Nephron (organoid): ENCODE measurements at regions not wholly inside any gene's neighbourhood (a gene's known extent, or its start where the extent isn't known, plus 50 kb on each side); places are given as distances from the start of the nearest gene placed in this dataset.

ENCODE experiments used
- H3K27ac Mint-ChIP-seq, 3 experiments: 2 replicates each; pipeline ENCODE4 v1.8.0; 2020; ENCODE audit warnings: mixed read lengths in 3 of 3, mild to moderate bottlenecking in 2 of 3, moderate library complexity in 1 of 3
- H3K27me3 Mint-ChIP-seq: 2 replicates; pipeline ENCODE4 v1.8.0; 2021; ENCODE audit warnings: low read depth, mild to moderate bottlenecking, moderate library complexity, mixed read lengths
- H3K36me3 Mint-ChIP-seq: 2 replicates; pipeline ENCODE4 v1.8.0; 2020; ENCODE audit warnings: low read depth, mixed read lengths
- H3K4me1 Mint-ChIP-seq: 2 replicates; pipeline ENCODE4 v1.8.0; 2020; ENCODE audit warnings: mixed read lengths
- H3K4me3 Mint-ChIP-seq, 3 experiments: 2 replicates each; pipeline ENCODE4 v1.8.0; 2020; ENCODE audit warnings: mild to moderate bottlenecking in 3 of 3, mixed read lengths in 3 of 3, moderate library complexity in 2 of 3
- H3K9me3 Mint-ChIP-seq: 2 replicates; pipeline ENCODE4 v1.8.0; 2020; ENCODE audit warnings: mixed read lengths
- CTCF ChIP-seq, 3 experiments: fragments of 200-600 bp; sonication (generic); IDR thresholded peaks; one replicate each; pipeline ENCODE4 v1.5.0; 2021; ENCODE audit warnings: antibody characterized with exemption in 3 of 3; ENCODE audit not compliant: unreplicated experiment in 3 of 3

- H3K9me3 Mint-ChIP-seq, result peaks cover 12% of the 10 kb centered on the region
- no peak for TF ChIP-seq CTCF (IDR thresholded peaks at IDR 0.05; ENCODE audit: unreplicated experiment in 3 of 3)
- no peak overlapping the region for H3K4me3 Mint-ChIP-seq
- peaks cover 22% of the 10 kb centered on the region for H3K4me1 Mint-ChIP-seq
- no peaks in the 10 kb centered on the region for H3K27me3 Mint-ChIP-seq
- no peaks in the 10 kb centered on the region for H3K36me3 Mint-ChIP-seq
- H3K27ac Mint-ChIP-seq, result no peak overlapping the region
Measured at GRCh38 chr18:29169599-29169998, 992.7 kb upstream of the CDH2 start.

- no peaks in the 10 kb centered on the region for H3K36me3 Mint-ChIP-seq
- H3K4me1 Mint-ChIP-seq, result peaks cover 7% of the 10 kb centered on the region
- no peak overlapping the region for H3K4me3 Mint-ChIP-seq
- no peak for TF ChIP-seq CTCF (IDR thresholded peaks at IDR 0.05; ENCODE audit: unreplicated experiment in 3 of 3)
- peaks cover 10% of the 10 kb centered on the region for H3K9me3 Mint-ChIP-seq
- H3K27ac Mint-ChIP-seq, result no peak overlapping the region
- H3K27me3 Mint-ChIP-seq, result no peaks in the 10 kb centered on the region
Measured at GRCh38 chr18:29164993-29165599, 988.2 kb upstream of the CDH2 start.

GRCh38 chr18:29164020-29164706 is 987.2 kb upstream of the CDH2 start:
- Mint-ChIP-seq H3K27me3 (no peaks in the 10 kb centered on the region), H3K36me3 (no peaks in the 10 kb centered on the region), H3K4me3 (no peak overlapping the region), H3K4me1 (peaks cover 7% of the 10 kb centered on the region), H3K27ac (no peak overlapping the region), H3K9me3 (peaks cover 9% of the 10 kb centered on the region)
- TF ChIP-seq CTCF (IDR thresholded peaks at IDR 0.05; ENCODE audit: unreplicated experiment in 3 of 3), result no peak

GRCh38 chr18:29163596-29163995 is 986.7 kb upstream of the CDH2 start:
- Mint-ChIP-seq H3K9me3 (peaks cover 3% of the 10 kb centered on the region), H3K36me3 (no peaks in the 10 kb centered on the region), H3K4me1 (peaks cover 7% of the 10 kb centered on the region), H3K4me3 (no peak overlapping the region), H3K27ac (no peak overlapping the region), H3K27me3 (no peaks in the 10 kb centered on the region)
- no peak for TF ChIP-seq CTCF (IDR thresholded peaks at IDR 0.05; ENCODE audit: unreplicated experiment in 3 of 3)

GRCh38 chr18:29161429-29161828 is 984.5 kb upstream of the CDH2 start:
- Mint-ChIP-seq H3K27me3 (no peaks in the 10 kb centered on the region), H3K9me3 (no peaks in the 10 kb centered on the region), H3K27ac (peak overlapping the region in 1 of 3 experiments; percentile 68), H3K4me1 (peaks cover 7% of the 10 kb centered on the region), H3K36me3 (no peaks in the 10 kb centered on the region), H3K4me3 (no peak overlapping the region)
- no peak for TF ChIP-seq CTCF (IDR thresholded peaks at IDR 0.05; ENCODE audit: unreplicated experiment in 3 of 3)

- Mint-ChIP-seq H3K4me1 (peaks cover 7% of the 10 kb centered on the region), H3K27me3 (no peaks in the 10 kb centered on the region), H3K36me3 (no peaks in the 10 kb centered on the region), H3K9me3 (no peaks in the 10 kb centered on the region), H3K27ac (peak overlapping the region; percentile 28 to 70 (median 68)), H3K4me3 (no peak overlapping the region)
- TF ChIP-seq CTCF (IDR thresholded peaks at IDR 0.05; ENCODE audit: unreplicated experiment in 3 of 3), result no peak
Measured at GRCh38 chr18:29160170-29160569, 983.2 kb upstream of the CDH2 start.
